ENCODE measurements at regions not wholly inside any gene's neighbourhood (a gene's known extent, or its start where the extent isn't known, plus 50 kb on each side); places are given as distances from the start of the nearest gene placed in this dataset.
A peak's percentile ranks its signal among the peaks of the same experiment; 100 is the strongest.

DNA sequence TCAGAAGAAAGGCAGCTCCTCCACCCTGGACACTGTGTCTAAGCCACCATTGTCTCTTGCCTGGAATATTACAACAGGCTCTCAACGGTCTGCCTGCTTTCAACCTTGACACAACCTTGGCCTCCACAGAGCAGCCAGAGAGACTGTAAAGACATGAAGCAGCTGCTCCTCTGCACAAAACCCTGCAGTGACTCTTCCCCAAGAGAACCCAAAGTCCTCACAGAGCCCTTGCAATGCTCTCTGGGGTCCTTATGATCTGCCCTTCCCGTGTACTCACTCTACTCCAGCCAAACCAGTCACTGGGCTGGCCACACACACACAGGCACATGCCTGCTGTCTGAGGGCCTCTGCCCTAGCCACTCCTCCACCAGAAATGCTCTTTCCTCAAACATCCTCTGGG, 75.9 kb upstream of the CPEB2 start:
- DNase-seq, result no peak

DNA sequence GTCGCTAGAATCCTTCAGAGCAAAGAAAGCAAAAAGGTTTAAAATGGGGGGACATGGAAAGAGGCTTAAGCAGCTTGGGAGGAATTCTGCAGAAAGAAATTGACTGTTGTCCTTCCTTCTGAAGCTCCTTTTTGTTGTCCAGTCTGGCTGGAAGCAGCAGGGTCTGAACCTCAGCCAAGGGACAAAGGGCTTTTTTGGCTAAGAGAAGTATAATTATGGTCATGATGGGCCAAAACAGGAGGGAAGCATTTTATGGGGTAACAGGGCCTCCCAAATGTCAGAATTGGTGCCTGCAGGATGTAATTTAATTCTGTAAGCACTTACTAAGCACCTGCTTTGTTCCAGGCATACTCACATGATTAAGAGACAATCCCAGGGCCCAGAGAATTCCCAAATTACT, 74.2 kb upstream of the CPEB2 start:
- DNase-seq, result peak in 4 of 14 donors; percentile 3 to 59 (median 23)

DNA sequence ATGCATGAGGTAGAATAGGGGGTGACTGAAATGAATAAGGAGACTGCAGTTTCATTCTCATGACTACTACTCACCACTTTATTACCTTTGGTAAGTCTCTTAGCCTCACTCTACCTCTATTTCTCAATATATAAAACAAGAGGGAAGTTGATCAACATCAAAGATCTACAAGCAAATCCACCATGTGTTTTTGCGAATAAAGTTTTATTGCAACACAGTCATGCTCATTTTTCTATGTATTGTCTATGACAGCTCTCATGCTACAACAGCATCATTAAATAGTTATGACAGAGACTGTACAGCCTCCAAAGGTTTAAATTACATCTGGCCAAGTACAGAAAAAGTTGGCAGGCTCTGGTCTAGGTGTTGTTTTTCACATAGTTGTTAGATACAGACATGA, 72.6 kb upstream of the CPEB2 start:
- no peak for DNase-seq

DNA sequence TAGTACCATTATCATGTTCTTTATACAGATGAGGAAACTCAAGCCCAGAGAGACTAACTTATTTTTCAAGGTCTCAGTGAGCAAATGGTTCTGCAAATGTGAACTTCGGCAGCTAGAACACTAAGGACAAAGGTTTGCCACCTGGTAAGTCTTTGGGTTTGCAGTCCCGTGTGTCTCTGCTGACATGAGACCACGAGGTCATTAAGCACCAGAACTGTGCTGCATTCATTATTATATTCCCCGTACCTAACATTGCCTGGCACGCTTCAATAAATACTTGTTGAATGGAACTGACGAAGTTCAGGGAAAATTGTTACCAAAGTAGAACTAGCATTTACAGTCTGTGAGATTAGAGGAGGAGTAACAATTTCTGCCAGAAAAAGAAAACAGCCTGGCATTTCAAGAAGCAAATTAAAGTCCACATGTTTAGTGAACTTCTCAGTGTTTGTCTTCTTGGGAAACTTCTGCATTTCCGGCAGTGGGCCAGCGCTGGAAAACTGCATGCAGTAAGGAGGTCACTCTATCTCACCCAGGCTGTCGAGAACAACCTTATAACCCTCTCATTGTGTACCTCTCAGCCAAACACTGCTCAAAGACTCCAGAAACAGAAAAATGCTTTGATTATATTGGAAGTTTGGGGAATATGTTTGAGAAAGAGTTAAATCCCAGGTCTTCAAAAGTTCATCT, 67.4 kb upstream of the CPEB2 start:
- DNase-seq, result no peak

DNA sequence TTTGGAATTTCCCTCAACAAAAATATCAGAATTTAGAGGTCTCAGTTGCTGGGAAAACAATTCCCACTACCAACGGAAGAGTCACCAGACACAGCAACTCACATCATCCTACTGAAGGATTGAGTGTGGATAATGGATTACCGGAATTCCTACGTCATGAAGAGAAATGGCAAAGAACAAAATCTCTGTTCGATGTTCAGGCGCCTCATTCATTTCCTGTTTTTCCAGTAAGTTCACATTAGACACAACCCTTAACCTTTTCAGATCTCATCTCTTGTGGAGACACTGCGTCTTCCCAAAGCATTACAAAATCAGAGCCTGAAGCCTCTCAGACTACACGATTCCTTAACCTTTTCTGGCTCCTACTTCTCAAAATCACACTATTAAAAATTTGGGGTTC, 58.5 kb upstream of the CPEB2 start:
- no peak for DNase-seq

DNA sequence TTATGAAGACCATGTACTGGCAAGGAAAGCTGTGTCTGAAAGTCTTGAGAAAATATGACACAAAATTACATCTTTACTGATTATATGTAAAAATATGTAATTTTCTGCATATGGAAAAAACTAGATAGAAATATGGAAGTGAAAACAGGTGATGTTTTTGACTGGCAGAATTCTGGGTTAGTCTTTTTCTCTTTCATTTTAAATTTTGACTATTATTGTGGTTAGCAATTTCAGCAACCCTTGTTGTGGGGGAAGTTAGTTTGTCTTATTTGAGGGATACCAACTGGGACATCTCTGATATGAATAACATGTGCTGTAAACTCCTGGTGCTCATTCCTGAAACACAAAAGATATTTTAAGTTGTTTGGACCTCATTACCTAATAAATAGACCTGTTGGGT, 49.9 kb upstream of the CPEB2 start:
- DNase-seq, result no peak
